HepG2 (cell line): ENCODE measurements at regions not wholly inside any gene's neighbourhood (a gene's known extent, or its start where the extent isn't known, plus 50 kb on each side); places are given as distances from the start of the nearest gene placed in this dataset.

Experiments used
- EEA1 ChIP-seq: sonication (generic); formaldehyde crosslinking; IDR thresholded peaks from 2 replicates; pipeline ENCODE4 v1.5.1; 2020; ENCODE audit warnings: mild to moderate bottlenecking, missing genetic modification reagents, borderline replicate concordance
- FIP1L1 ChIP-seq: fragments of 200-400 bp; formaldehyde crosslinking; IDR thresholded peaks from 2 replicates; pipeline ENCODE4 v1.6.1; 2018; ENCODE audit warnings: low read depth, mild to moderate bottlenecking, low read length, moderate library complexity, borderline replicate concordance; ENCODE audit not compliant: insufficient read depth
- KDM1A ChIP-seq: IDR thresholded peaks from 2 replicates; pipeline ENCODE4 v1.6.1; 2016; ENCODE audit warnings: missing compliant biosample characterization
- KDM3A ChIP-seq: IDR thresholded peaks from 2 replicates; pipeline ENCODE4 v1.6.1; 2018; ENCODE audit warnings: low read depth, missing compliant biosample characterization
- KDM4B ChIP-seq: sonication (generic); formaldehyde crosslinking; IDR thresholded peaks from 2 replicates; pipeline ENCODE4 v1.4.0; 2020; ENCODE audit warnings: missing genetic modification reagents
- KLF13 ChIP-seq: sonication (generic); formaldehyde crosslinking; IDR thresholded peaks from 2 replicates; pipeline ENCODE4 v1.4.0; 2020; ENCODE audit warnings: mild to moderate bottlenecking, missing genetic modification reagents
- MIER3 ChIP-seq: IDR thresholded peaks from 2 replicates; pipeline ENCODE4 v1.6.1; 2016; ENCODE audit warnings: missing compliant biosample characterization, borderline replicate concordance
- MXD4 ChIP-seq: IDR thresholded peaks from 2 replicates; pipeline ENCODE4 v1.6.1; 2016; ENCODE audit warnings: mild to moderate bottlenecking, missing biosample characterization, missing genetic modification reagents
- RFX1 ChIP-seq: fragments of 450-650 bp; IDR thresholded peaks from 2 replicates; pipeline ENCODE4 v1.6.1; 2017
- SMAD1 ChIP-seq: sonication (generic); formaldehyde crosslinking; IDR thresholded peaks from 2 replicates; pipeline ENCODE4 v1.4.0; 2020; ENCODE audit warnings: missing genetic modification reagents, low read depth, mild to moderate bottlenecking, borderline replicate concordance
- SMAD3 ChIP-seq: sonication (generic); formaldehyde crosslinking; IDR thresholded peaks from 2 replicates; pipeline ENCODE4 v1.4.0; 2020; ENCODE audit warnings: missing genetic modification reagents
- SNAI1 ChIP-seq: sonication (generic); formaldehyde crosslinking; IDR thresholded peaks from 2 replicates; pipeline ENCODE4 v1.5.0; 2020; ENCODE audit warnings: mild to moderate bottlenecking, missing genetic modification reagents, borderline replicate concordance
- ZIK1 ChIP-seq: sonication (generic); formaldehyde crosslinking; IDR thresholded peaks from 2 replicates; pipeline ENCODE4 v1.5.0; 2020; ENCODE audit warnings: mild to moderate bottlenecking, low read depth, missing genetic modification reagents, borderline replicate concordance
- ZNF143 ChIP-seq: sonication (generic); formaldehyde crosslinking; IDR thresholded peaks from 2 replicates; pipeline ENCODE4 v1.4.0; 2020; ENCODE audit warnings: missing genetic modification reagents
- ZNF343 ChIP-seq: sonication (generic); formaldehyde crosslinking; IDR thresholded peaks from 2 replicates; pipeline ENCODE4 v1.4.0; 2020; ENCODE audit warnings: mild to moderate bottlenecking, missing genetic modification reagents
- ZNF382 ChIP-seq: sonication (generic); formaldehyde crosslinking; IDR thresholded peaks from 2 replicates; pipeline ENCODE4 v1.5.0; 2020; ENCODE audit warnings: missing genetic modification reagents, mild to moderate bottlenecking, borderline replicate concordance
- ZNF577 ChIP-seq: sonication (generic); formaldehyde crosslinking; IDR thresholded peaks from 2 replicates; pipeline ENCODE4 v1.4.0; 2020; ENCODE audit warnings: mild to moderate bottlenecking, low read depth, missing genetic modification reagents, borderline replicate concordance
- ZNF660 ChIP-seq: sonication (generic); formaldehyde crosslinking; IDR thresholded peaks from 2 replicates; pipeline ENCODE4 v1.5.1; 2020; ENCODE audit warnings: mild to moderate bottlenecking, low read depth, missing genetic modification reagents, borderline replicate concordance
- ZNF780A ChIP-seq: sonication (generic); formaldehyde crosslinking; IDR thresholded peaks from 2 replicates; pipeline ENCODE4 v1.8.0; 2022; ENCODE audit warnings: mild to moderate bottlenecking, missing genetic modification reagents, moderate library complexity
- ZZZ3 ChIP-seq: sonication (generic); formaldehyde crosslinking; IDR thresholded peaks from 2 replicates; pipeline ENCODE4 v1.4.0; 2020; ENCODE audit warnings: missing genetic modification reagents, mild to moderate bottlenecking, borderline replicate concordance
- TF ChIP-seq, protein P1 (sequence below), 2 experiments: fragments of 450-650 bp in 1 of 2; sonication (generic) in 1 of 2; formaldehyde crosslinking in 1 of 2; IDR thresholded peaks; 2 replicates each; pipeline versions ENCODE4 v1.6.1 to v1.8.0; 2016 to 2022; ENCODE audit warnings: antibody characterized with exemption in 1 of 2, mild to moderate bottlenecking in 1 of 2, missing genetic modification reagents in 1 of 2
- TF ChIP-seq, protein P2 (sequence below): fragments of 450-650 bp; IDR thresholded peaks from 2 replicates; pipeline ENCODE4 v1.6.1; 2017

DNA sequence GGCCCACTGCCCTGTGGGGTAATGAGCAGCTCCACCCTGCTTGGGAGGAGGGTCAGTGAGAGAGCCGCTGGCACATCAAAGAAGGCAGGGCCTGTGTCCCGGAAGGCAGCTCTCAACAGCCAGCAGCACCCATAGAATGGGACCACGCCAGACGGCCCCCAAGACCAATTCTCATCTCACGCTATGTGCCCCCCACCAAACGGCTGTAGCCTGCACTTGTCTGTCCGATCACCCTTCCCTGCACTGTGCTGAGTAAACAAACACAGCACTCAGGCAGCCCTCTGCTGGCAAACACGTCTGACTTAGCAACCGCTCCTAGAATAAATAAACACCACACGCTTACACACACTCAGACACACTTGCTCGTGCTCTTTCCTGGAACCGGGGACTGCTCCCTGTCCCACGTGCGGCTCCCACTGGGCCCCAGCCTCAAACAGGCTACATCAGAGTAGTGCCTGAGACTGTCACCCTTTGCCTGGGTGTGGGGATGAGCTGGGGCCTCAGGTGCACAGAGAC is 53.2 kb upstream of the CDON start (continued):
- TF ChIP-seq, protein P1, sequence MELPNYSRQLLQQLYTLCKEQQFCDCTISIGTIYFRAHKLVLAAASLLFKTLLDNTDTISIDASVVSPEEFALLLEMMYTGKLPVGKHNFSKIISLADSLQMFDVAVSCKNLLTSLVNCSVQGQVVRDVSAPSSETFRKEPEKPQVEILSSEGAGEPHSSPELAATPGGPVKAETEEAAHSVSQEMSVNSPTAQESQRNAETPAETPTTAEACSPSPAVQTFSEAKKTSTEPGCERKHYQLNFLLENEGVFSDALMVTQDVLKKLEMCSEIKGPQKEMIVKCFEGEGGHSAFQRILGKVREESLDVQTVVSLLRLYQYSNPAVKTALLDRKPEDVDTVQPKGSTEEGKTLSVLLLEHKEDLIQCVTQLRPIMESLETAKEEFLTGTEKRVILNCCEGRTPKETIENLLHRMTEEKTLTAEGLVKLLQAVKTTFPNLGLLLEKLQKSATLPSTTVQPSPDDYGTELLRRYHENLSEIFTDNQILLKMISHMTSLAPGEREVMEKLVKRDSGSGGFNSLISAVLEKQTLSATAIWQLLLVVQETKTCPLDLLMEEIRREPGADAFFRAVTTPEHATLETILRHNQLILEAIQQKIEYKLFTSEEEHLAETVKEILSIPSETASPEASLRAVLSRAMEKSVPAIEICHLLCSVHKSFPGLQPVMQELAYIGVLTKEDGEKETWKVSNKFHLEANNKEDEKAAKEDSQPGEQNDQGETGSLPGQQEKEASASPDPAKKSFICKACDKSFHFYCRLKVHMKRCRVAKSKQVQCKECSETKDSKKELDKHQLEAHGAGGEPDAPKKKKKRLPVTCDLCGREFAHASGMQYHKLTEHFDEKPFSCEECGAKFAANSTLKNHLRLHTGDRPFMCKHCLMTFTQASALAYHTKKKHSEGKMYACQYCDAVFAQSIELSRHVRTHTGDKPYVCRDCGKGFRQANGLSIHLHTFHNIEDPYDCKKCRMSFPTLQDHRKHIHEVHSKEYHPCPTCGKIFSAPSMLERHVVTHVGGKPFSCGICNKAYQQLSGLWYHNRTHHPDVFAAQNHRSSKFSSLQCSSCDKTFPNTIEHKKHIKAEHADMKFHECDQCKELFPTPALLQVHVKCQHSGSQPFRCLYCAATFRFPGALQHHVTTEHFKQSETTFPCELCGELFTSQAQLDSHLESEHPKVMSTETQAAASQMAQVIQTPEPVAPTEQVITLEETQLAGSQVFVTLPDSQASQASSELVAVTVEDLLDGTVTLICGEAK (IDR thresholded peaks at IDR 0.05): no peak
- TF ChIP-seq, protein P1 (CRISPR knock-in tag; IDR thresholded peaks at IDR 0.05): peak; percentile 73
- TF ChIP-seq EEA1 (no peak), MIER3 (CRISPR knock-in tag) (peak; percentile 71; the same call in 1 of the 2 replicates), KDM4B (peak; percentile 82), ZNF660 (CRISPR knock-in tag) (no peak), SMAD3 (peak; percentile 50; the same call in 1 of the 2 replicates), ZZZ3 (CRISPR knock-in tag) (peak; percentile 64; the same call in 1 of the 2 replicates), SMAD1 (CRISPR knock-in tag) (peak; percentile 74; the same call in 1 of the 2 replicates), KLF13 (CRISPR knock-in tag) (no peak), FIP1L1 (no peak), SNAI1 (CRISPR knock-in tag) (no peak), KDM1A (CRISPR knock-in tag) (no peak), ZNF343 (no peak), ZNF382 (no peak), KDM3A (CRISPR knock-in tag) (peak; percentile 20; the same call in 1 of the 2 replicates), ZIK1 (CRISPR knock-in tag) (no peak), RFX1 (peak; percentile 60; the same call in 1 of the 2 replicates), ZNF577 (CRISPR knock-in tag) (no peak), ZNF143 (CRISPR knock-in tag) (no peak), ZNF780A (CRISPR knock-in tag) (no peak), MXD4 (CRISPR knock-in tag) (peak; percentile 97)
- TF ChIP-seq, protein P2, sequence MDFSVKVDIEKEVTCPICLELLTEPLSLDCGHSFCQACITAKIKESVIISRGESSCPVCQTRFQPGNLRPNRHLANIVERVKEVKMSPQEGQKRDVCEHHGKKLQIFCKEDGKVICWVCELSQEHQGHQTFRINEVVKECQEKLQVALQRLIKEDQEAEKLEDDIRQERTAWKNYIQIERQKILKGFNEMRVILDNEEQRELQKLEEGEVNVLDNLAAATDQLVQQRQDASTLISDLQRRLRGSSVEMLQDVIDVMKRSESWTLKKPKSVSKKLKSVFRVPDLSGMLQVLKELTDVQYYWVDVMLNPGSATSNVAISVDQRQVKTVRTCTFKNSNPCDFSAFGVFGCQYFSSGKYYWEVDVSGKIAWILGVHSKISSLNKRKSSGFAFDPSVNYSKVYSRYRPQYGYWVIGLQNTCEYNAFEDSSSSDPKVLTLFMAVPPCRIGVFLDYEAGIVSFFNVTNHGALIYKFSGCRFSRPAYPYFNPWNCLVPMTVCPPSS: no peak
